ENCODE measurements at regions not wholly inside any gene's neighbourhood (a gene's known extent, or its start where the extent isn't known, plus 50 kb on each side); places are given as distances from the start of the nearest gene placed in this dataset.

GRCh38 chr6:9647599-9647998 is 767.3 kb downstream of the TFAP2A start:
- no peak for TF ChIP-seq CTCF (conservative IDR thresholded peaks at IDR 0.05; ENCODE audit: low read length)
- no peak for DNase-seq (ENCODE audit: low read depth)
- H3K4me3 ChIP-seq (ENCODE audit: low read length) = no peak overlapping the region

- no peak for TF ChIP-seq CTCF (conservative IDR thresholded peaks at IDR 0.05; ENCODE audit: low read length)
- no peak overlapping the region for H3K4me3 ChIP-seq (ENCODE audit: low read length)
- DNase-seq (ENCODE audit: low read depth) = no peak
These were observed 767.8 kb downstream of the TFAP2A start for GRCh38 chr6:9647071-9647445.

- no peak overlapping the region for H3K4me3 ChIP-seq (ENCODE audit: low read length)
- DNase-seq (ENCODE audit: low read depth) = peak; percentile 72
- TF ChIP-seq CTCF (conservative IDR thresholded peaks at IDR 0.05; ENCODE audit: low read length) = no peak
These were observed 768.4 kb downstream of the TFAP2A start for GRCh38 chr6:9646342-9647070.

GRCh38 chr6:9638861-9639260 is 776.0 kb downstream of the TFAP2A start:
- TF ChIP-seq CTCF (conservative IDR thresholded peaks at IDR 0.05; ENCODE audit: low read length) = no peak
- no peak overlapping the region for H3K4me3 ChIP-seq (ENCODE audit: low read length)
- no peak for DNase-seq (ENCODE audit: low read depth)

GRCh38 chr6:9634776-9635175 is 780.1 kb downstream of the TFAP2A start:
- no peak for DNase-seq (ENCODE audit: low read depth)
- no peak overlapping the region for H3K4me3 ChIP-seq (ENCODE audit: low read length)
- TF ChIP-seq CTCF (conservative IDR thresholded peaks at IDR 0.05; ENCODE audit: low read length) = no peak

- TF ChIP-seq CTCF (conservative IDR thresholded peaks at IDR 0.05; ENCODE audit: low read length) = no peak
- no peak overlapping the region for H3K4me3 ChIP-seq (ENCODE audit: low read length)
- no peak for DNase-seq (ENCODE audit: low read depth)
These were observed 782.8 kb downstream of the TFAP2A start for GRCh38 chr6:9632026-9632425.

GRCh38 chr6:9628819-9629218 is 786.1 kb downstream of the TFAP2A start:
- no peak for DNase-seq (ENCODE audit: low read depth)
- TF ChIP-seq CTCF (conservative IDR thresholded peaks at IDR 0.05; ENCODE audit: low read length) = no peak
- no peak overlapping the region for H3K4me3 ChIP-seq (ENCODE audit: low read length)

Data from AG10803 (cell line).